Mammary epithelial cell (primary cell): ENCODE measurements at regions not wholly inside any gene's neighbourhood (a gene's known extent, or its start where the extent isn't known, plus 50 kb on each side); places are given as distances from the start of the nearest gene placed in this dataset.

Experiments used
- CTCF ChIP-seq, 2 donors: IDR thresholded peaks in 1 of 2; conservative IDR thresholded peaks in 1 of 2; 2 replicates each; pipeline ENCODE4 v1.5.1; 2011 to 2012; ENCODE audit warnings: inconsistent platforms in 2 of 2, low read length in 2 of 2, mild to moderate bottlenecking in 2 of 2, control low read depth in 1 of 2, low read depth in 1 of 2; ENCODE audit not compliant: insufficient read depth in 1 of 2; ENCODE audit errors: extremely low read depth in 1 of 2
- EZH2 ChIP-seq: IDR thresholded peaks from 2 replicates; pipeline ENCODE4 v1.6.1; 2012; ENCODE audit warnings: low read length, inconsistent platforms, borderline replicate concordance

GRCh38 chr6:119965008-119965407, 615.4 kb upstream of the MAN1A1 start:
- TF ChIP-seq CTCF (conservative IDR thresholded peaks at IDR 0.05 in 1 of 2, IDR thresholded peaks at IDR 0.05 in 1 of 2; ENCODE audit: extremely low read depth in 1 of 2, insufficient read depth in 1 of 2, low read depth in 1 of 2, low read length in 2 of 2) (no peak), EZH2 (no peak)
